GM23248 (cell line): ENCODE measurements at regions not wholly inside any gene's neighbourhood (a gene's known extent, or its start where the extent isn't known, plus 50 kb on each side); places are given as distances from the start of the nearest gene placed in this dataset.

Experiments used
- DNase-seq: peaks from one replicate; pipeline ENCODE4 v3.0.0-alpha.2; 2015
- H2AFZ ChIP-seq: fragments of 200-600 bp; sonication (generic); 2 replicates; pipeline ENCODE4 v1.6.1; 2016; ENCODE audit warnings: antibody characterized with exemption
- H3F3A ChIP-seq: fragments of 200-600 bp; sonication (generic); 2 replicates; pipeline ENCODE4 v1.6.1; 2016; ENCODE audit warnings: mild to moderate bottlenecking, antibody characterized with exemption, mixed run types; ENCODE audit not compliant: insufficient read depth
- H3K27ac ChIP-seq: fragments of 200-600 bp; sonication (generic); 2 replicates; pipeline ENCODE4 v1.5.1; 2016; ENCODE audit warnings: mild to moderate bottlenecking
- H3K27me3 ChIP-seq: fragments of 200-600 bp; sonication (generic); replicated peaks from 2 replicates; pipeline ENCODE4 v1.6.1; 2016; ENCODE audit warnings: mild to moderate bottlenecking; ENCODE audit not compliant: insufficient read depth
- H3K36me3 ChIP-seq: fragments of 200-600 bp; sonication (generic); 2 replicates; pipeline ENCODE4 v1.6.1; 2016; ENCODE audit warnings: low read depth, mild to moderate bottlenecking
- H3K4me1 ChIP-seq: fragments of 200-600 bp; sonication (generic); 2 replicates; pipeline ENCODE4 v1.6.1; 2016; ENCODE audit warnings: mild to moderate bottlenecking; ENCODE audit not compliant: insufficient read depth
- H3K4me2 ChIP-seq: fragments of 200-600 bp; sonication (generic); one replicate; pipeline ENCODE4 v1.6.1; 2016; ENCODE audit warnings: mild to moderate bottlenecking; ENCODE audit not compliant: unreplicated experiment
- H3K4me3 ChIP-seq: fragments of 200-600 bp; sonication (generic); 2 replicates; pipeline ENCODE4 v1.5.1; 2016; ENCODE audit warnings: mild to moderate bottlenecking
- H3K79me2 ChIP-seq: fragments of 200-600 bp; sonication (generic); 2 replicates; pipeline ENCODE4 v1.6.1; 2016; ENCODE audit warnings: mild to moderate bottlenecking; ENCODE audit not compliant: insufficient read depth
- H3K9ac ChIP-seq: fragments of 200-600 bp; sonication (generic); 2 replicates; pipeline ENCODE4 v1.6.1; 2016; ENCODE audit warnings: mild to moderate bottlenecking
- H3K9me2 ChIP-seq: fragments of 200-600 bp; sonication (generic); 2 replicates; pipeline ENCODE4 v1.6.1; 2016; ENCODE audit warnings: mixed run types, mild to moderate bottlenecking, moderate library complexity; ENCODE audit not compliant: insufficient read depth
- H3K9me3 ChIP-seq: fragments of 200-600 bp; sonication (generic); one replicate; pipeline ENCODE4 v1.6.1; 2017; ENCODE audit warnings: low read depth
- H4K20me1 ChIP-seq: fragments of 200-600 bp; sonication (generic); 2 replicates; pipeline ENCODE4 v1.6.0; 2016; ENCODE audit not compliant: insufficient read depth
- EZH2 ChIP-seq: fragments of 200-600 bp; sonication (generic); IDR thresholded peaks from 2 replicates; pipeline ENCODE4 v1.6.1; 2018; ENCODE audit warnings: antibody characterized with exemption, mild to moderate bottlenecking; ENCODE audit not compliant: insufficient read depth, poor library complexity, severe bottlenecking
- EZH2phosphoT487 ChIP-seq: fragments of 200-600 bp; sonication (generic); IDR thresholded peaks from 2 replicates; pipeline ENCODE4 v1.6.1; 2018; ENCODE audit warnings: antibody characterized with exemption, moderate library complexity, mild to moderate bottlenecking, low read depth; ENCODE audit not compliant: insufficient read depth
- WGBS, 2 experiments: methylation state at CpG; one replicate each; pipeline ENCODE4 v1.1.6; 2015 to 2017; ENCODE audit warnings: low lambda C conversion rate in 2 of 2, low coverage in 1 of 2; ENCODE audit errors: missing lambda C conversion rate in 2 of 2; 5-methylcytosine and 5-hydroxymethylcytosine counted together
- in situ Hi-C: fragments of 300-500 bp; cut with MboI; formaldehyde crosslinking; loops from 2 replicates; pipeline ENCODE4 v1.15.0; 2020

DNA sequence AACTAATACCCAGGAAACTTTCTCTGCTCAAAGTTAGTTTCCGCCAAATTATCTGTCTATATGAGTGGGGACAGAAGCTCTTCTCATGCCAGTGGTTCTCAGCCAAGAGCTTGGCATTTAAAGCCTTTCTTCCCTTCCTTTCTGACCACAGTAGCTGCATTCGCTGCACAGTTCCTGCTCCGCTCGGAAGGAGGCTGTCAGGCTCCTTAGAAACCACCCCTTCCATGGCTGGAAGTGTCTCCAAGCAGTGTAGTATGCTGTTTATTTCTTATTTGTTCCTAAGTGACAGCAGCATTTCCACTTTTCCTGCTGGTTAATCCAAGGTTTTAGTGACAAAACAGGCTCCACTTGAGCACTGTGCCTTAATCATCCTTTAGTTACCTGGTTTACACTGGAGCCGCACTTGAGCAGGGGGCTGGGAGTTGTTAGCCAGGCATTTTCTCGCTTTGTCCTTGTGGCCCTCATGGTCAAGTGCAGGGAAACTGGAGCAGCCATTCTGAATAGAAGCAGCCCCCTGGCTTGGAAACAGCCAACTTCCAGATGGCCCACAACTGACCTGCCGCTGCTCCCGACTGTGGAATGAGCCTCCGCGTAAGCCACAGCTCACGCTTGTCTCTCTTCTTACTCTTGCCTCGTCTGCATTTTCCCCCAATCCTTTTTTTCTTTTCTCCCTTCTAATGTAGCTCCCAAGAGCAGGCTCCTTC lies 739.4 kb upstream of the TENM3 start:
- WGBS, 2 experiments: 41 to 48% methylated on average over 12 of the region's 12 CpGs
- DNase-seq: no peak
- Histone ChIP-seq H3K27me3 (no peaks in the 10 kb centered on the region), H3K27ac (no peak overlapping the region), H3K9me2 (no peaks in the 10 kb centered on the region), H3F3A (no peaks in the 10 kb centered on the region), H3K9ac (no peak overlapping the region), H4K20me1 (no peaks in the 10 kb centered on the region), H2AFZ (no peak overlapping the region), H3K9me3 (no peaks in the 10 kb centered on the region), H3K4me2 (no peak overlapping the region), H3K36me3 (no peaks in the 10 kb centered on the region), H3K79me2 (no peaks in the 10 kb centered on the region), H3K4me3 (no peak overlapping the region), H3K4me1 (no peaks in the 10 kb centered on the region)
- TF ChIP-seq EZH2 (no peak), EZH2phosphoT487 (no peak)
- in situ Hi-C loops: no loop called here

DNA sequence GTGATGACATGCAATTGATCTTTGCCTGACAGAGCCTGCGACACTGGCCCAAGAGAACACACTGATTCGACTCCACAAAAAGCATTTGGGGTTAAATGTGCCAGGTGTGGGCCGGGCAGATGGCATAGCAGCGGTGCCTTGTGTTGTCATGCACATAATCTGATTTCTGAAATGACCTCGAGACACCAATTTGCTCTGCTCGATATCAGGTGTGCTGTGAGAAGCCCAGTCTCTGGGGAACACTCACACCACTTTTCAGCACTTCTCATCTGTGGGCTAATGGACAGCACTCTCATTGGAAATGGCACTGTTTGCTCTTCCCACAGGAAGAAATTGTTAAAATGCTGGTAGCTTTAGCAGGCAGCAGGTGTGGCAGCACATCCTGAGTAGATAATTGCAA lies 738.3 kb upstream of the TENM3 start:
- no peaks in the 10 kb centered on the region for H3K9me3 ChIP-seq
- no peaks in the 10 kb centered on the region for H4K20me1 ChIP-seq
- no peaks in the 10 kb centered on the region for H3K36me3 ChIP-seq
- no peak overlapping the region for H3K4me2 ChIP-seq
- in situ Hi-C loops: no loop called here
- H3K4me3 ChIP-seq: no peak overlapping the region
- H3K27me3 ChIP-seq: no peaks in the 10 kb centered on the region
- H3K9ac ChIP-seq: no peak overlapping the region
- TF ChIP-seq EZH2 (no peak), EZH2phosphoT487 (no peak)
- no peaks in the 10 kb centered on the region for H3K4me1 ChIP-seq
- DNase-seq: no peak
- H3K27ac ChIP-seq: no peak overlapping the region
- no peak overlapping the region for H2AFZ ChIP-seq
- no peaks in the 10 kb centered on the region for H3K9me2 ChIP-seq
- WGBS, 2 experiments: 12 to 23% methylated on average over 6 of the region's 6 CpGs
- H3F3A ChIP-seq: no peaks in the 10 kb centered on the region
- H3K79me2 ChIP-seq: no peaks in the 10 kb centered on the region

DNA sequence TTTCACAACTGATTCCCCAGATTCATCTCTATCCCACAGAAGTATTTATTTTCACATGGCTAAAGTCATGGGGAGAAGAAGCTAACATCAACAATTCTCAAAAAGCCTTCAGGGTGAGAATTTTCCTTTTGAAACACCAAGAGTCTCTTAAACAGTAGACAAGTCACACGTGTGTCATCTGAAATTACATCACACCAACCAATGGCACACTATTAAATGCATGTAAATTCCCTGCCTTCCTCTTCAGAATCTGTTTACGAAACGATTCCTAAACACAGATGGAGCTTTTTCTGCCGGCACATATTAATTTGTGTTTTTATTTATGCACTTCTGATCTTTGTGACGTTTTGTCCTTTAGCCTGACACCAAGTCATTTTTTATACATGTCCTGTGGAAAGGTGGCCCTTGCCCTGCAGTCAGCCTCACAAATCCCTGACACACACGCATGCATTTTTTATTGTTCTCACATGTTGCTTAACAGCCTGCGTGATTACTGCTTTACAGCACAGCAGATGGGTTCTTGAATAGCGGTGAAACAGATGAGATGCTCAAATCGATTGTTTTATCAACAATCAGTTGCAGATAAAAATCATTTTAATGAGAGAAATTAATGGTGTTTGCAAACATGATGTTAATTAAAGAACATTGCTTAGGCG lies 735.9 kb upstream of the TENM3 start:
- Histone ChIP-seq H3K9me2 (no peaks in the 10 kb centered on the region), H3K4me3 (no peak overlapping the region), H3K27ac (no peak overlapping the region), H3K27me3 (no peaks in the 10 kb centered on the region), H3K36me3 (no peaks in the 10 kb centered on the region), H3K4me1 (no peaks in the 10 kb centered on the region), H3K9ac (no peak overlapping the region), H3K4me2 (no peak overlapping the region), H2AFZ (no peak overlapping the region), H3F3A (no peaks in the 10 kb centered on the region), H4K20me1 (no peaks in the 10 kb centered on the region), H3K79me2 (no peaks in the 10 kb centered on the region), H3K9me3 (no peaks in the 10 kb centered on the region)
- WGBS, 2 experiments: 6 to 7% methylated on average over 10 of the region's 10 CpGs
- DNase-seq: no peak
- in situ Hi-C loops: no loop called here
- TF ChIP-seq EZH2phosphoT487 (no peak), EZH2 (no peak)

DNA sequence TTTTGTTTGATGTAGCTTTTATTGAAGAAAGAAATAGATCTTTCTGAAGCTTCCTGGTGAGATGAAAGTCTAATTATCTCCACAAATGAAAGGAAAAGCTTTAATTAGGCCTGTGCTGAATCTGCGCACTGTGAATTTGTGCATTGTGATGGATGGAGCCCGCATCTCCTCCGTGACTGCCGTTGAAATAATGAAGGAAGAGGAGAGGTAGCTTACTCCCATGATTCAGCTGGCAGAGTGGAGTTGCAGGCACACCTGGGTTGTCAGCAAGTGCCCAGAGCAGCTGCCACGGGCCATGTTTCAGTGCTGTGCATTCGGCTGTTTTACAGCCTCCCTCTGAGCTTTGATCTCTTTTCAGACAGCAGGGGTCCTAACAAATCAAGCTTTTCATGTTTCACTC lies 735.3 kb upstream of the TENM3 start:
- Histone ChIP-seq H3K4me1 (no peaks in the 10 kb centered on the region), H2AFZ (no peak overlapping the region), H3K9me2 (no peaks in the 10 kb centered on the region), H3K27ac (no peak overlapping the region), H3F3A (no peaks in the 10 kb centered on the region), H3K79me2 (no peaks in the 10 kb centered on the region), H4K20me1 (no peaks in the 10 kb centered on the region), H3K36me3 (no peaks in the 10 kb centered on the region), H3K9ac (no peak overlapping the region), H3K4me2 (no peak overlapping the region), H3K4me3 (no peak overlapping the region), H3K9me3 (no peaks in the 10 kb centered on the region), H3K27me3 (no peaks in the 10 kb centered on the region)
- TF ChIP-seq EZH2: no peak
- no peak for TF ChIP-seq EZH2phosphoT487
- 22 to 31% methylated on average over 6 of the region's 6 CpGs for WGBS, 2 experiments
- DNase-seq: no peak
- in situ Hi-C loops: no loop called here
